ENCODE measurements at regions not wholly inside any gene's neighbourhood (a gene's known extent, or its start where the extent isn't known, plus 50 kb on each side); places are given as distances from the start of the nearest gene placed in this dataset.
"Not testable (repeated sequence)": the region's sequence is repeated elsewhere in the genome, so short reads cannot be mapped to it uniquely, and the experiment has no call there.

GRCh38 chr6:86672125-86672524 is 265.2 kb upstream of the HTR1E start:
- TF ChIP-seq CTCF (IDR thresholded peaks at IDR 0.05); ZFX (IDR thresholded peaks at IDR 0.05; ENCODE audit: borderline replicate concordance): not testable (repeated sequence)

All from 22Rv1 (cell line).